B cell (primary cell): ENCODE measurements at regions not wholly inside any gene's neighbourhood (a gene's known extent, or its start where the extent isn't known, plus 50 kb on each side); places are given as distances from the start of the nearest gene placed in this dataset.

Experiments
- ATAC-seq: fragments of 200-7000 bp; cut with Tn5 transposase; one replicate; pipeline ENCODE4 v1.10.0; 2021; ENCODE audit warnings: low read depth, mild to moderate bottlenecking, moderate number of reproducible peaks, moderate library complexity
- CTCF ChIA-PET: fragments of 350-600 bp; sonication (Branson Sonifier 250); formaldehyde crosslinking; loops from one replicate; lab custom pipeline; 2021; ENCODE audit warnings: antibody characterized with exemption, inconsistent platforms; lab: Charles Lee
- POLR2A ChIA-PET: fragments of 350-600 bp; sonication (Branson Sonifier 250); formaldehyde crosslinking; loops from one replicate; lab custom pipeline; 2021; ENCODE audit warnings: antibody characterized with exemption; lab: Charles Lee
- DNase-seq: peaks from one replicate; pipeline ENCODE4 v3.0.0; 2013
- H2AFZ ChIP-seq: 2 replicates; pipeline ENCODE4 v1.6.1; 2012; ENCODE audit warnings: mild to moderate bottlenecking, low read depth, low read length; ENCODE audit not compliant: insufficient read depth, poor library complexity, severe bottlenecking
- H3K27ac ChIP-seq, 2 donors: 1 replicate in 1 of 2; 2 replicates in 1 of 2; pipeline ENCODE4 v1.5.1; 2012 to 2013; ENCODE audit warnings: low read length in 2 of 2, mild to moderate bottlenecking in 2 of 2, moderate library complexity in 1 of 2
- H3K27me3 ChIP-seq, 4 experiments: fragments of 200-600 bp in 1 of 4; sonication (generic) in 1 of 4; replicated peaks in 1 of 4; 1 replicate in 2 of 4; 2 replicates in 2 of 4; pipeline versions ENCODE4 v1.6.1 to v1.7.0; 2013 to 2016; ENCODE audit warnings: low read length in 3 of 4, mild to moderate bottlenecking in 2 of 4, mixed read lengths in 1 of 4, moderate library complexity in 1 of 4; ENCODE audit not compliant: insufficient read depth in 4 of 4, control insufficient read depth in 3 of 4; ENCODE audit errors: control extremely low read depth in 1 of 4
- H3K36me3 ChIP-seq, 2 experiments: replicated peaks in 1 of 2; 1 replicate in 1 of 2; 2 replicates in 1 of 2; pipeline versions ENCODE4 v1.6.1 to v1.7.1; 2013; ENCODE audit warnings: low read length in 1 of 2; ENCODE audit not compliant: insufficient read depth in 2 of 2, control insufficient read depth in 1 of 2; ENCODE audit errors: control extremely low read depth in 1 of 2, extremely low read depth in 1 of 2
- H3K4me1 ChIP-seq, 2 donors: fragments of 200-600 bp in 1 of 2; sonication (generic) in 1 of 2; 1 replicate in 1 of 2; 2 replicates in 1 of 2; pipeline versions ENCODE4 v1.5.1 to v1.6.1; 2013 to 2017; ENCODE audit warnings: low read length in 2 of 2; ENCODE audit not compliant: control insufficient read depth in 2 of 2, insufficient read depth in 2 of 2
- H3K4me2 ChIP-seq: replicated peaks from 2 replicates; pipeline ENCODE3; 2012; ENCODE audit warnings: mild to moderate bottlenecking, low read depth, low read length; ENCODE audit not compliant: poor library complexity, severe bottlenecking
- H3K4me3 ChIP-seq, 5 experiments: fragments of 200-600 bp in 1 of 5; sonication (generic) in 1 of 5; 1 replicate in 3 of 5; 2 replicates in 2 of 5; pipeline versions ENCODE4 v1.5.1 to v1.7.0; 2011 to 2016; ENCODE audit warnings: low read length in 4 of 5, mild to moderate bottlenecking in 4 of 5, low read depth in 2 of 5, control low read depth in 1 of 5, moderate library complexity in 1 of 5; ENCODE audit not compliant: insufficient read depth in 1 of 5; ENCODE audit errors: control extremely low read depth in 1 of 5, extremely low read depth in 1 of 5
- H3K79me2 ChIP-seq: fragments of 200-600 bp; sonication (generic); one replicate; pipeline ENCODE4 v1.6.0; 2016; ENCODE audit warnings: low read length; ENCODE audit not compliant: control insufficient read depth, insufficient read depth
- H3K9ac ChIP-seq: fragments of 200-600 bp; sonication (generic); 2 replicates; pipeline ENCODE4 v1.6.1; 2017; ENCODE audit warnings: mild to moderate bottlenecking, low read length, moderate library complexity
- H3K9me3 ChIP-seq, 3 donors: one replicate each; pipeline versions ENCODE4 v1.6.1 to v1.7.1; 2013; ENCODE audit warnings: low read length in 2 of 3; ENCODE audit not compliant: control insufficient read depth in 2 of 3, insufficient read depth in 1 of 3; ENCODE audit errors: control extremely low read depth in 1 of 3
- H4K20me1 ChIP-seq: 2 replicates; pipeline ENCODE4 v1.6.0; 2012; ENCODE audit warnings: mild to moderate bottlenecking, low read length; ENCODE audit not compliant: insufficient read depth, control insufficient read depth, poor library complexity, severe bottlenecking
- H3K27ac Mint-ChIP-seq: one replicate; pipeline ENCODE4 v1.8.0; 2021; ENCODE audit warnings: mixed read lengths
- H3K27me3 Mint-ChIP-seq: one replicate; pipeline ENCODE4 v1.8.0; 2021; ENCODE audit warnings: mixed read lengths
- H3K4me1 Mint-ChIP-seq: one replicate; pipeline ENCODE4 v1.8.0; 2021; ENCODE audit warnings: mixed read lengths
- H3K4me3 Mint-ChIP-seq: one replicate; pipeline ENCODE4 v1.8.0; 2021; ENCODE audit warnings: mixed read lengths
- H3K9me3 Mint-ChIP-seq: one replicate; pipeline ENCODE4 v1.8.0; 2022; ENCODE audit warnings: mixed read lengths; ENCODE audit not compliant: insufficient read depth
- EZH2 ChIP-seq: IDR thresholded peaks from 2 replicates; pipeline ENCODE4 v1.6.1; 2012; ENCODE audit warnings: borderline replicate concordance, low read depth, mild to moderate bottlenecking, moderate library complexity, low read length; ENCODE audit not compliant: insufficient read depth, poor library complexity, severe bottlenecking
- WGBS: methylation state at CpG from one replicate; pipeline ENCODE4 v1.1.5; 2013; ENCODE audit warnings: missing lambda C conversion rate; ENCODE audit not compliant: insufficient coverage; 5-methylcytosine and 5-hydroxymethylcytosine counted together
- intact Hi-C: fragments of 100-400 bp; cut with micrococcal nuclease; formaldehyde crosslinking; loops from one replicate; pipeline ENCODE4 v1.10.0; 2022
- TF ChIP-seq, protein P1 (sequence below): fragments of 200-600 bp; IDR thresholded peaks from one replicate; pipeline ENCODE4 v1.8.0; 2022; ENCODE audit warnings: antibody characterized with exemption, mild to moderate bottlenecking

DNA sequence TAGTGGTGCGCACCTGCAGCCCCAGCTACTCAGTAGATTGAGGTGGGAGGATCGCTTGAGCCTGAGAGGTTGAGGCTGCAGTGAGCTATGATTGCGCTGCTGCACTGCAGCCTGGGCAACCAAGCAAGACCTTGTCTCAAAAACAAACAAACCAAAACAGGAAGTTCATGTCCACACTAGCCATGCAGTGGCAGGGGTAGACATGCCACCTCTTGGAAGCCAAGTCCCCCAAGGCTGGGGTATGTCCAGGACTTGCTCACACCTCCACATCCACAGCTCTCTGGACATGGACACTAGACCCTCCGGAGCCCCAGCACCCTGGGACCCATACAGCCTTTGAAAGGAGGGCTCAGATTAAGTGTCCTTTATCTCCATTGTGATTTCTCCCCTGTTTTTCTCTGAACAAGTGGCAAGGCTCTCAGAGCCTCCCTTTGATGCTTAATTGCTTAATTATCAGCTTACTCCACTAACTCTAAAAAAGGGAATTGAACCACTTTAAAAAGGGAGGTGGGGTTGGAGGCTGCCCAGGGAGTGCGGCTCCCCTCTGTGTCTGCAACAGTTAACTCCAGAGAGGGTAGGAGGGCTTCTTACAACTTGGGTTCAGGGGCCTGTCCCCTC is 424.6 kb upstream of the C16orf82 start:
- Histone ChIP-seq H3K4me2 (no peak overlapping the region), H4K20me1 (no peaks in the 10 kb centered on the region), H2AFZ (no peak overlapping the region), H3K27me3 (no peaks in the 10 kb centered on the region), H3K79me2 (no peaks in the 10 kb centered on the region), H3K9me3 (no peaks in the 10 kb centered on the region), H3K4me1 (no peaks in the 10 kb centered on the region), H3K36me3 (no peaks in the 10 kb centered on the region), H3K27ac (no peak overlapping the region), H3K9ac (no peak overlapping the region), H3K4me3 (no peak overlapping the region)
- H3K4me3 Mint-ChIP-seq = no peak overlapping the region
- ChIA-PET POLR2A (no interaction called here), CTCF (no interaction called here)
- DNase-seq (no peak), ATAC-seq (no peak)
- intact Hi-C loops = no loop called here
- H3K27ac Mint-ChIP-seq = no peak overlapping the region
- peaks cover 10% of the 10 kb centered on the region for H3K27me3 Mint-ChIP-seq
- TF ChIP-seq, protein P1, sequence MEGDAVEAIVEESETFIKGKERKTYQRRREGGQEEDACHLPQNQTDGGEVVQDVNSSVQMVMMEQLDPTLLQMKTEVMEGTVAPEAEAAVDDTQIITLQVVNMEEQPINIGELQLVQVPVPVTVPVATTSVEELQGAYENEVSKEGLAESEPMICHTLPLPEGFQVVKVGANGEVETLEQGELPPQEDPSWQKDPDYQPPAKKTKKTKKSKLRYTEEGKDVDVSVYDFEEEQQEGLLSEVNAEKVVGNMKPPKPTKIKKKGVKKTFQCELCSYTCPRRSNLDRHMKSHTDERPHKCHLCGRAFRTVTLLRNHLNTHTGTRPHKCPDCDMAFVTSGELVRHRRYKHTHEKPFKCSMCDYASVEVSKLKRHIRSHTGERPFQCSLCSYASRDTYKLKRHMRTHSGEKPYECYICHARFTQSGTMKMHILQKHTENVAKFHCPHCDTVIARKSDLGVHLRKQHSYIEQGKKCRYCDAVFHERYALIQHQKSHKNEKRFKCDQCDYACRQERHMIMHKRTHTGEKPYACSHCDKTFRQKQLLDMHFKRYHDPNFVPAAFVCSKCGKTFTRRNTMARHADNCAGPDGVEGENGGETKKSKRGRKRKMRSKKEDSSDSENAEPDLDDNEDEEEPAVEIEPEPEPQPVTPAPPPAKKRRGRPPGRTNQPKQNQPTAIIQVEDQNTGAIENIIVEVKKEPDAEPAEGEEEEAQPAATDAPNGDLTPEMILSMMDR = no peak
- TF ChIP-seq EZH2 = no peak
- 60% methylated on average over 2 of the region's 5 CpGs for WGBS
- peaks cover 5% of the 10 kb centered on the region for H3K4me1 Mint-ChIP-seq
- no peaks in the 10 kb centered on the region for H3K9me3 Mint-ChIP-seq

DNA sequence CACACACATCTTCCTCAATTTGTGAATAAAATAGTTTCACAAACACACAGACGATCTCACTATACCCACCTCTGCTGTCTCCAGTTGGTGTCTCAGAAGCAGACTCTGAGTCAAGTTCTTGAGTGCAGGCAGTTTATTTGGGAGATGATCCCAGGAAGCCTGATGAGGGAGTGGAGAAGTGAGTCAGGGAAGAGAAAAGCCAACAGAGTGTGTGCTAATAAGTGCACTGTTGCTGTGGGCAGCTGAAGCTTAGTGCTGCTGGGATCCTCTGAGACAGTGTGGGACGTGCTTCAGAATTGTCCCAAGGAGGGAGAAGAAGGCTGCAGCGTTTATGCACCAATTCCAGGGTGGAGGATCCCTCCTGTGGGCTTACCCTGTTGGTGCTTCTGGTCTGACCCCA is 423.2 kb upstream of the C16orf82 start:
- ChIA-PET POLR2A (no interaction called here), CTCF (no interaction called here)
- intact Hi-C loops = no loop called here
- H3K9me3 ChIP-seq = no peaks in the 10 kb centered on the region
- H3K4me3 ChIP-seq = no peak overlapping the region
- Mint-ChIP-seq H3K4me1 (peaks cover 5% of the 10 kb centered on the region), H3K4me3 (no peak overlapping the region), H3K27ac (no peak overlapping the region), H3K27me3 (peaks cover 8% of the 10 kb centered on the region), H3K9me3 (no peaks in the 10 kb centered on the region)
- no peak for TF ChIP-seq EZH2
- TF ChIP-seq, protein P1 = no peak
- H4K20me1 ChIP-seq = no peaks in the 10 kb centered on the region
- 100% methylated on average over 1 of the region's 3 CpGs for WGBS
- H3K27me3 ChIP-seq = no peaks in the 10 kb centered on the region
- no peaks in the 10 kb centered on the region for H3K36me3 ChIP-seq
- H3K79me2 ChIP-seq = no peaks in the 10 kb centered on the region
- no peak overlapping the region for H2AFZ ChIP-seq
- no peaks in the 10 kb centered on the region for H3K4me1 ChIP-seq
- DNase-seq = no peak
- no peak overlapping the region for H3K4me2 ChIP-seq
- no peak overlapping the region for H3K27ac ChIP-seq
- H3K9ac ChIP-seq = no peak overlapping the region
- ATAC-seq = no peak
